Brain microvascular endothelial cell (primary cell): ENCODE measurements at regions not wholly inside any gene's neighbourhood (a gene's known extent, or its start where the extent isn't known, plus 50 kb on each side); places are given as distances from the start of the nearest gene placed in this dataset.
"Not testable (repeated sequence)": the region's sequence is repeated elsewhere in the genome, so short reads cannot be mapped to it uniquely, and the experiment has no call there.

Experiments used
- DNase-seq: peaks from one replicate; pipeline ENCODE4 v3.0.0-alpha.2; 2020
- H3K27ac ChIP-seq: fragments of 250-450 bp; sonication (Bioruptor Pico); 2 replicates; pipeline ENCODE4 v1.5.1; 2020; ENCODE audit warnings: mild to moderate bottlenecking, moderate library complexity
- H3K27me3 ChIP-seq: fragments of 250-450 bp; sonication (Bioruptor Pico); replicated peaks from 2 replicates; pipeline ENCODE4 v1.5.1; 2020; ENCODE audit warnings: mild to moderate bottlenecking
- H3K36me3 ChIP-seq: fragments of 250-450 bp; sonication (Bioruptor Pico); replicated peaks from 2 replicates; pipeline ENCODE4 v1.5.1; 2020; ENCODE audit warnings: mild to moderate bottlenecking
- H3K4me3 ChIP-seq: 2 replicates; pipeline ENCODE4 v1.5.1; 2011; ENCODE audit warnings: low read depth, mild to moderate bottlenecking, control low read depth, low read length, moderate library complexity
- CTCF ChIP-seq: IDR thresholded peaks from 2 replicates; pipeline ENCODE4 v1.5.1; 2011; ENCODE audit warnings: low read depth, mild to moderate bottlenecking, moderate library complexity, low read length, control low read depth, inconsistent platforms; ENCODE audit errors: missing control alignments
- in situ Hi-C: cut with HindIII; loops from 2 replicates; pipeline ENCODE4 v1.10.0; 2017; ENCODE audit warnings: low sequenced_read_pairs, low pct_ligation_motif_present

- Histone ChIP-seq H3K27ac (no peak overlapping the region), H3K4me3 (no peak overlapping the region), H3K27me3 (no peaks in the 10 kb centered on the region), H3K36me3 (no peaks in the 10 kb centered on the region)
- no peak for TF ChIP-seq CTCF
- in situ Hi-C loops: no loop called here
- DNase-seq: no peak
Observed at GRCh38 chr18:28269750-28270149, 92.8 kb upstream of the CDH2 start.

GRCh38 chr18:28267878-28268625 lies 91.1 kb upstream of the CDH2 start:
- H3K36me3 ChIP-seq: no peaks in the 10 kb centered on the region
- H3K4me3 ChIP-seq: no peak overlapping the region
- TF ChIP-seq CTCF: no peak
- H3K27me3 ChIP-seq: no peaks in the 10 kb centered on the region
- in situ Hi-C loops: no loop called here
- no peak overlapping the region for H3K27ac ChIP-seq
- peak; percentile 19 for DNase-seq

- no peaks in the 10 kb centered on the region for H3K27me3 ChIP-seq
- no peaks in the 10 kb centered on the region for H3K36me3 ChIP-seq
- no peak for DNase-seq
- TF ChIP-seq CTCF: no peak
- H3K4me3 ChIP-seq: no peak overlapping the region
- in situ Hi-C loops: no loop called here
- H3K27ac ChIP-seq: no peak overlapping the region
Observed at GRCh38 chr18:28267276-28267675, 90.3 kb upstream of the CDH2 start.

GRCh38 chr18:28256166-28256565 lies 79.2 kb upstream of the CDH2 start:
- in situ Hi-C loops: no loop called here
- H3K36me3 ChIP-seq: no peaks in the 10 kb centered on the region
- H3K27me3 ChIP-seq: no peaks in the 10 kb centered on the region
- no peak for DNase-seq
- no peak overlapping the region for H3K4me3 ChIP-seq
- no peak overlapping the region for H3K27ac ChIP-seq
- no peak for TF ChIP-seq CTCF

GRCh38 chr18:28248653-28249052 lies 71.7 kb upstream of the CDH2 start:
- in situ Hi-C loops: no loop called here
- TF ChIP-seq CTCF: no peak
- Histone ChIP-seq H3K27ac (no peak overlapping the region), H3K27me3 (no peaks in the 10 kb centered on the region), H3K4me3 (no peak overlapping the region), H3K36me3 (no peaks in the 10 kb centered on the region)
- DNase-seq: no peak

- DNase-seq: not testable (repeated sequence)
Observed at GRCh38 chr18:28240626-28241025, 63.7 kb upstream of the CDH2 start.

More at GRCh38 chr18:28240626-28241025, 63.7 kb upstream of the CDH2 start:
- H3K27me3 ChIP-seq, H3K27ac ChIP-seq, H3K36me3 ChIP-seq, H3K4me3 ChIP-seq, in situ Hi-C loops: not testable (repeated sequence)
